Upper lobe of left lung (tissue), 4 donors: ENCODE measurements at regions not wholly inside any gene's neighbourhood (a gene's known extent, or its start where the extent isn't known, plus 50 kb on each side); places are given as distances from the start of the nearest gene placed in this dataset.

Source experiments
- EP300 ChIP-seq, 4 donors: sonication (generic); formaldehyde crosslinking; IDR thresholded peaks; one replicate each; pipeline ENCODE4 v1.5.1; 2017; ENCODE audit warnings: antibody characterized with exemption in 4 of 4, control low read depth in 2 of 4
- POLR2A ChIP-seq, 4 donors: fragments of 450-650 bp; IDR thresholded peaks; one replicate each; pipeline ENCODE4 v1.5.1; 2016 to 2017; ENCODE audit warnings: antibody characterized with exemption in 4 of 4, mild to moderate bottlenecking in 2 of 4
- TF ChIP-seq, protein P1 (sequence below), 6 experiments: fragments of 450-650 bp in 4 of 6; fragments of 200-600 bp in 2 of 6; sonication (generic) in 2 of 6; IDR thresholded peaks; one replicate each; pipeline ENCODE4 v1.5.1; 2016 to 2019; ENCODE audit warnings: antibody characterized with exemption in 6 of 6

DNA sequence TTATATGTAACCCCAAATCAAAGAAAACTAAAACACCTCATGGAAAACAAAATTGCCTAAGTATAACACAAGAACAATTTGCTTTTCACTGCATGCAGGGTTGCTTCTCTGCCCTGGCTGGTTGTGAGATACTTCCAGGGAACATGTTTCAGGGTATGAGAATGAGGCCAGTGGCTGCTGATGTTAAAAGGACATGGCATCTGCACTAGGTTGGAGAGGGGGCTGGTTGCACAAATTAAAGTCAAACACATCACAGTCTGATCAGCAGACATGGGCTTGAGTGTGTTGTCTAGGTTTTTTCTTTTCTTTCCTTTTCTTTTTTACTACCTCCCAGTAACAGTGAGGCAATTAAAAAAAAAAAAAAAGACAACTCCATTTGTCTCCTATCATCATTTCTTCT, 374.9 kb downstream of the MCTP2 start:
- TF ChIP-seq, protein P1, sequence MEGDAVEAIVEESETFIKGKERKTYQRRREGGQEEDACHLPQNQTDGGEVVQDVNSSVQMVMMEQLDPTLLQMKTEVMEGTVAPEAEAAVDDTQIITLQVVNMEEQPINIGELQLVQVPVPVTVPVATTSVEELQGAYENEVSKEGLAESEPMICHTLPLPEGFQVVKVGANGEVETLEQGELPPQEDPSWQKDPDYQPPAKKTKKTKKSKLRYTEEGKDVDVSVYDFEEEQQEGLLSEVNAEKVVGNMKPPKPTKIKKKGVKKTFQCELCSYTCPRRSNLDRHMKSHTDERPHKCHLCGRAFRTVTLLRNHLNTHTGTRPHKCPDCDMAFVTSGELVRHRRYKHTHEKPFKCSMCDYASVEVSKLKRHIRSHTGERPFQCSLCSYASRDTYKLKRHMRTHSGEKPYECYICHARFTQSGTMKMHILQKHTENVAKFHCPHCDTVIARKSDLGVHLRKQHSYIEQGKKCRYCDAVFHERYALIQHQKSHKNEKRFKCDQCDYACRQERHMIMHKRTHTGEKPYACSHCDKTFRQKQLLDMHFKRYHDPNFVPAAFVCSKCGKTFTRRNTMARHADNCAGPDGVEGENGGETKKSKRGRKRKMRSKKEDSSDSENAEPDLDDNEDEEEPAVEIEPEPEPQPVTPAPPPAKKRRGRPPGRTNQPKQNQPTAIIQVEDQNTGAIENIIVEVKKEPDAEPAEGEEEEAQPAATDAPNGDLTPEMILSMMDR (IDR thresholded peaks at IDR 0.05) = no peak
- TF ChIP-seq POLR2A (IDR thresholded peaks at IDR 0.05) (no peak), EP300 (IDR thresholded peaks at IDR 0.05) (no peak)
